ENCODE measurements at regions not wholly inside any gene's neighbourhood (a gene's known extent, or its start where the extent isn't known, plus 50 kb on each side); places are given as distances from the start of the nearest gene placed in this dataset.

DNA sequence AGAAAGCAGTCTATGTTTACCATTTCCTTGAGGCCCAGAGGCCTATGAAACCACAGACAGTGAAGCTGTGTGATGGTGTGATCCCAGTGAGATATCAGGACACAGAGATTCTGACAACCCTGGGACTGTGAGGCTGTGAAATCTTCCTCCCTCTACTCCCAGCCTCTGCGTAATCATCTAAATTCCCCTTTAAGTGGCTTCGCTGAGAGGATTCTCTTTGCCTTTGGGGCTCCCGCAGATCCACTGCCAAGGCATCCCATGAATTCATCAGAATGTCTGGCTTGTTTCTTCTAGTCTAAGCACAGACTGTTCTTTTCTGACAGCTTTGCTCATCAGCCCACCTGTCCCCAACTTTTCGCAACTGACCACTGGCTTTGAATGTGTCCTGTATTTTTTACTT is 901.2 kb upstream of the NR2F2 start:
- no peak for TF ChIP-seq EZH2 (IDR thresholded peaks at IDR 0.05; ENCODE audit: insufficient read depth, poor library complexity, severe bottlenecking)
- no peak for TF ChIP-seq EZH2phosphoT487 (IDR thresholded peaks at IDR 0.05; ENCODE audit: insufficient read depth, low read depth)

Data from GM23248 (cell line).